Prostate gland (tissue), 2 donors: ENCODE measurements at regions not wholly inside any gene's neighbourhood (a gene's known extent, or its start where the extent isn't known, plus 50 kb on each side); places are given as distances from the start of the nearest gene placed in this dataset.

ENCODE experiments used
- POLR2AphosphoS5 ChIP-seq: sonication (generic); formaldehyde crosslinking; IDR thresholded peaks from one replicate; pipeline ENCODE4 v1.6.1; 2017; ENCODE audit warnings: antibody characterized with exemption
- TF ChIP-seq, protein P1 (sequence below), 4 experiments: fragments of 200-600 bp in 2 of 4; fragments of 450-650 bp in 2 of 4; sonication (generic) in 2 of 4; IDR thresholded peaks; 1 replicate in 3 of 4; 2 replicates in 1 of 4; pipeline ENCODE4 v1.5.1; 2016 to 2019; ENCODE audit warnings: antibody characterized with exemption in 4 of 4, mild to moderate bottlenecking in 2 of 4, moderate library complexity in 2 of 4

GRCh38 chr4:128722911-128723310, 86.6 kb upstream of the JADE1 start:
- TF ChIP-seq, protein P1, sequence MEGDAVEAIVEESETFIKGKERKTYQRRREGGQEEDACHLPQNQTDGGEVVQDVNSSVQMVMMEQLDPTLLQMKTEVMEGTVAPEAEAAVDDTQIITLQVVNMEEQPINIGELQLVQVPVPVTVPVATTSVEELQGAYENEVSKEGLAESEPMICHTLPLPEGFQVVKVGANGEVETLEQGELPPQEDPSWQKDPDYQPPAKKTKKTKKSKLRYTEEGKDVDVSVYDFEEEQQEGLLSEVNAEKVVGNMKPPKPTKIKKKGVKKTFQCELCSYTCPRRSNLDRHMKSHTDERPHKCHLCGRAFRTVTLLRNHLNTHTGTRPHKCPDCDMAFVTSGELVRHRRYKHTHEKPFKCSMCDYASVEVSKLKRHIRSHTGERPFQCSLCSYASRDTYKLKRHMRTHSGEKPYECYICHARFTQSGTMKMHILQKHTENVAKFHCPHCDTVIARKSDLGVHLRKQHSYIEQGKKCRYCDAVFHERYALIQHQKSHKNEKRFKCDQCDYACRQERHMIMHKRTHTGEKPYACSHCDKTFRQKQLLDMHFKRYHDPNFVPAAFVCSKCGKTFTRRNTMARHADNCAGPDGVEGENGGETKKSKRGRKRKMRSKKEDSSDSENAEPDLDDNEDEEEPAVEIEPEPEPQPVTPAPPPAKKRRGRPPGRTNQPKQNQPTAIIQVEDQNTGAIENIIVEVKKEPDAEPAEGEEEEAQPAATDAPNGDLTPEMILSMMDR (IDR thresholded peaks at IDR 0.05) = no peak
- TF ChIP-seq POLR2AphosphoS5 = no peak
